HepG2 (cell line): ENCODE measurements at regions not wholly inside any gene's neighbourhood (a gene's known extent, or its start where the extent isn't known, plus 50 kb on each side); places are given as distances from the start of the nearest gene placed in this dataset.
A peak's percentile ranks its signal among the peaks of the same experiment; 100 is the strongest.
"Not testable (repeated sequence)": the region's sequence is repeated elsewhere in the genome, so short reads cannot be mapped to it uniquely, and the experiment has no call there.

Source experiments
- ARID5B ChIP-seq: IDR thresholded peaks from 2 replicates; pipeline ENCODE4 v1.4.0; 2020; ENCODE audit warnings: mild to moderate bottlenecking, missing genetic modification reagents
- ARNTL ChIP-seq: sonication (generic); formaldehyde crosslinking; IDR thresholded peaks from 2 replicates; pipeline ENCODE4 v1.4.0; 2020; ENCODE audit warnings: mild to moderate bottlenecking, missing genetic modification reagents
- ELF3 ChIP-seq: IDR thresholded peaks from 2 replicates; pipeline ENCODE4 v1.6.1; 2016; ENCODE audit warnings: missing genetic modification reagents, missing compliant biosample characterization
- ETV5 ChIP-seq: IDR thresholded peaks from 2 replicates; pipeline ENCODE4 v1.6.1; 2018; ENCODE audit warnings: missing biosample characterization, missing genetic modification reagents, inconsistent platforms, borderline replicate concordance
- HNF1A ChIP-seq, 2 experiments: sonication (generic) in 1 of 2; formaldehyde crosslinking in 1 of 2; IDR thresholded peaks; 2 replicates each; pipeline versions ENCODE4 v1.4.0 to v1.6.1; 2016 to 2020; ENCODE audit warnings: borderline replicate concordance in 1 of 2, low read depth in 1 of 2, mild to moderate bottlenecking in 1 of 2, missing genetic modification reagents in 1 of 2
- HOMEZ ChIP-seq: IDR thresholded peaks from 2 replicates; pipeline ENCODE4 v1.6.1; 2016; ENCODE audit warnings: low read depth
- MIER3 ChIP-seq: IDR thresholded peaks from 2 replicates; pipeline ENCODE4 v1.6.1; 2016; ENCODE audit warnings: missing compliant biosample characterization, borderline replicate concordance
- PHF21A ChIP-seq: sonication (generic); formaldehyde crosslinking; IDR thresholded peaks from 2 replicates; pipeline ENCODE4 v1.5.0; 2020; ENCODE audit warnings: mild to moderate bottlenecking, missing genetic modification reagents
- SOX13 ChIP-seq, 3 experiments: fragments of 450-650 bp in 1 of 3; sonication (generic) in 1 of 3; formaldehyde crosslinking in 1 of 3; IDR thresholded peaks in 2 of 3; conservative IDR thresholded peaks in 1 of 3; 2 replicates each; pipeline versions ENCODE4 v1.5.0 to v1.6.1; 2016 to 2020; ENCODE audit warnings: antibody characterized with exemption in 1 of 3, mild to moderate bottlenecking in 1 of 3, missing compliant biosample characterization in 1 of 3, missing genetic modification reagents in 1 of 3, moderate library complexity in 1 of 3
- ZFX ChIP-seq: sonication (generic); formaldehyde crosslinking; IDR thresholded peaks from 2 replicates; pipeline ENCODE4 v1.4.0; 2020; ENCODE audit warnings: mild to moderate bottlenecking, low read depth, missing genetic modification reagents, moderate library complexity
- TF ChIP-seq, protein P1 (sequence below): sonication (generic); formaldehyde crosslinking; IDR thresholded peaks from 2 replicates; pipeline ENCODE4 v1.5.1; 2020; ENCODE audit warnings: mild to moderate bottlenecking, missing genetic modification reagents, borderline replicate concordance

GRCh38 chr7:65071854-65072431 lies 65.5 kb upstream of the ERV3-1 start (continued):
- TF ChIP-seq HOMEZ (CRISPR knock-in tag): peak; percentile 55; the same call in 1 of the 2 replicates
- peak; percentile 38; the same call in 1 of the 2 replicates for TF ChIP-seq ETV5 (CRISPR knock-in tag)
- 0 out of 2 replicates have a peak, but pooled peaks have one; percentile 21 for TF ChIP-seq ARNTL
- TF ChIP-seq PHF21A (CRISPR knock-in tag): peak; percentile 42; the same call in 1 of the 2 replicates
- TF ChIP-seq SOX13 (IDR thresholded peaks at IDR 0.05): not testable (repeated sequence)
- peak in 1 of 2 experiments; percentile 45; a peak in 1 of 4 replicates for TF ChIP-seq SOX13 (CRISPR knock-in tag; conservative IDR thresholded peaks at IDR 0.05 in 1 of 2, IDR thresholded peaks at IDR 0.05 in 1 of 2)
- peak; percentile 57; the same call in 1 of the 2 replicates for TF ChIP-seq HNF1A (IDR thresholded peaks at IDR 0.05; ENCODE audit: low read depth)
- TF ChIP-seq HNF1A (CRISPR knock-in tag; IDR thresholded peaks at IDR 0.05; ENCODE audit: borderline replicate concordance): peak; percentile 68; the same call in 1 of the 2 replicates
- peak; percentile 46; the same call in 1 of the 2 replicates for TF ChIP-seq ELF3
- TF ChIP-seq ARID5B: peak; percentile 58; the same call in 1 of the 2 replicates
- TF ChIP-seq, protein P1, sequence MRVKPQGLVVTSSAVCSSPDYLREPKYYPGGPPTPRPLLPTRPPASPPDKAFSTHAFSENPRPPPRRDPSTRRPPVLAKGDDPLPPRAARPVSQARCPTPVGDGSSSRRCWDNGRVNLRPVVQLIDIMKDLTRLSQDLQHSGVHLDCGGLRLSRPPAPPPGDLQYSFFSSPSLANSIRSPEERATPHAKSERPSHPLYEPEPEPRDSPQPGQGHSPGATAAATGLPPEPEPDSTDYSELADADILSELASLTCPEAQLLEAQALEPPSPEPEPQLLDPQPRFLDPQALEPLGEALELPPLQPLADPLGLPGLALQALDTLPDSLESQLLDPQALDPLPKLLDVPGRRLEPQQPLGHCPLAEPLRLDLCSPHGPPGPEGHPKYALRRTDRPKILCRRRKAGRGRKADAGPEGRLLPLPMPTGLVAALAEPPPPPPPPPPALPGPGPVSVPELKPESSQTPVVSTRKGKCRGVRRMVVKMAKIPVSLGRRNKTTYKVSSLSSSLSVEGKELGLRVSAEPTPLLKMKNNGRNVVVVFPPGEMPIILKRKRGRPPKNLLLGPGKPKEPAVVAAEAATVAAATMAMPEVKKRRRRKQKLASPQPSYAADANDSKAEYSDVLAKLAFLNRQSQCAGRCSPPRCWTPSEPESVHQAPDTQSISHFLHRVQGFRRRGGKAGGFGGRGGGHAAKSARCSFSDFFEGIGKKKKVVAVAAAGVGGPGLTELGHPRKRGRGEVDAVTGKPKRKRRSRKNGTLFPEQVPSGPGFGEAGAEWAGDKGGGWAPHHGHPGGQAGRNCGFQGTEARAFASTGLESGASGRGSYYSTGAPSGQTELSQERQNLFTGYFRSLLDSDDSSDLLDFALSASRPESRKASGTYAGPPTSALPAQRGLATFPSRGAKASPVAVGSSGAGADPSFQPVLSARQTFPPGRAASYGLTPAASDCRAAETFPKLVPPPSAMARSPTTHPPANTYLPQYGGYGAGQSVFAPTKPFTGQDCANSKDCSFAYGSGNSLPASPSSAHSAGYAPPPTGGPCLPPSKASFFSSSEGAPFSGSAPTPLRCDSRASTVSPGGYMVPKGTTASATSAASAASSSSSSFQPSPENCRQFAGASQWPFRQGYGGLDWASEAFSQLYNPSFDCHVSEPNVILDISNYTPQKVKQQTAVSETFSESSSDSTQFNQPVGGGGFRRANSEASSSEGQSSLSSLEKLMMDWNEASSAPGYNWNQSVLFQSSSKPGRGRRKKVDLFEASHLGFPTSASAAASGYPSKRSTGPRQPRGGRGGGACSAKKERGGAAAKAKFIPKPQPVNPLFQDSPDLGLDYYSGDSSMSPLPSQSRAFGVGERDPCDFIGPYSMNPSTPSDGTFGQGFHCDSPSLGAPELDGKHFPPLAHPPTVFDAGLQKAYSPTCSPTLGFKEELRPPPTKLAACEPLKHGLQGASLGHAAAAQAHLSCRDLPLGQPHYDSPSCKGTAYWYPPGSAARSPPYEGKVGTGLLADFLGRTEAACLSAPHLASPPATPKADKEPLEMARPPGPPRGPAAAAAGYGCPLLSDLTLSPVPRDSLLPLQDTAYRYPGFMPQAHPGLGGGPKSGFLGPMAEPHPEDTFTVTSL (CRISPR knock-in tag): 0 out of 2 replicates have a peak, but pooled peaks have one; percentile 23
- peak; percentile 28; the same call in 1 of the 2 replicates for TF ChIP-seq ZFX (CRISPR knock-in tag)
- TF ChIP-seq MIER3 (CRISPR knock-in tag): peak; percentile 57; the same call in 1 of the 2 replicates
